Hepatocyte (in vitro differentiated cells): ENCODE measurements at regions not wholly inside any gene's neighbourhood (a gene's known extent, or its start where the extent isn't known, plus 50 kb on each side); places are given as distances from the start of the nearest gene placed in this dataset.

Experiments used
- CTCF ChIP-seq: fragments of 200-600 bp; sonication (generic); IDR thresholded peaks from 2 replicates; pipeline ENCODE4 v1.5.1; 2016; ENCODE audit warnings: antibody characterized with exemption, mild to moderate bottlenecking; ENCODE audit not compliant: poor library complexity
- EZH2 ChIP-seq: fragments of 200-600 bp; sonication (generic); IDR thresholded peaks from 2 replicates; pipeline ENCODE4 v1.6.1; 2016; ENCODE audit warnings: antibody characterized with exemption, mild to moderate bottlenecking, borderline replicate concordance
- EZH2phosphoT487 ChIP-seq: fragments of 200-600 bp; sonication (generic); IDR thresholded peaks from one replicate; pipeline ENCODE4 v1.6.1; 2018; ENCODE audit warnings: antibody characterized with exemption, mild to moderate bottlenecking, low read depth, moderate library complexity; ENCODE audit not compliant: unreplicated experiment, severe bottlenecking

- no peak for TF ChIP-seq CTCF
- TF ChIP-seq EZH2 = no peak
- no peak for TF ChIP-seq EZH2phosphoT487
These were observed 122.1 kb downstream of the NGF start for GRCh38 chr1:115215703-115216521.
